ENCODE measurements at regions not wholly inside any gene's neighbourhood (a gene's known extent, or its start where the extent isn't known, plus 50 kb on each side); places are given as distances from the start of the nearest gene placed in this dataset.

DNA sequence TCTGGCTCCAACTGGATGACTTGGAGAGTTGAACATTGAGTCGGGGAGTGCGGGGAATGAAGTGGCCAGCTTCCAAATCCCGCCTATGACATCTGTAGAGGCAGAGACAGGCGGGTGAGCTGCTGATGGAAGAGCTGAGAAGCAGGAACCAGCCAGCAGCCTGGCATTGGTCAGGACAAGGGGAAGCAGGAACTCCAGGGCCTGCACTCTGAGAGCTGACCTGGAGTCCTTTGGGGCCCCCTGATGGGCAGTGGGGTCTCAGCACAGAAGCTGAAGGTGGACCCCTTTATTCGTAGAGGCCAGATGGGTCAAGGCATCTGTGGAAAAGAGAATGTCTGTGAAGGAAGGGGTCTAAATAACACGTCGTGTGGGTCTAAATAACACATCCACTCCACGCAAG lies 57.0 kb downstream of the SEC61G start:
- Mint-ChIP-seq H3K27ac (no peak overlapping the region), H3K36me3 (ENCODE audit: low read depth) (no peaks in the 10 kb centered on the region), H3K27me3 (peaks cover 1% of the 10 kb centered on the region), H3K9me3 (peaks cover 6% of the 10 kb centered on the region), H3K4me3 (no peak overlapping the region), H3K4me1 (no peaks in the 10 kb centered on the region)
- DNase-seq (no peak), ATAC-seq (no peak)

DNA sequence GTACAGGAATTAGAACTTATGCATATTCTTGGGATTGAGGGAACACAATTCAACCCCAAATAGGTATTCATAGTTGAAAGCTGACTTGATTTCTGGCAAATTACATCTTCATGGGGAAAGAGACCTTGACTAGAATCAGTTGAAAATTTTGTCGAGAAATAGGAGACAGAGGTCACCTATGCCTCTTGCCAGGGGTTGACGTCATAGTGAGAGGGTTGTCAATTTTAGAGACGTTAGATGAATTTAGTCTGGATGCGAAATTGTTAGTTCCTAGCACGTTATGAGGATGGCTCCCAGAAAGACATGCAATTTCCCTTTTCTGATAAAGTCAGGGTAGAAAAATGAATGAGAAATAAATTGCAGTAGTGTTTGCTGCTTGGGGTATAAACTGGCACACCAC lies 59.3 kb downstream of the SEC61G start:
- Mint-ChIP-seq H3K4me1 (no peaks in the 10 kb centered on the region), H3K9me3 (no peaks in the 10 kb centered on the region), H3K27ac (no peak overlapping the region), H3K36me3 (ENCODE audit: low read depth) (no peaks in the 10 kb centered on the region), H3K4me3 (no peak overlapping the region), H3K27me3 (no peaks in the 10 kb centered on the region)
- DNase-seq = no peak
- ATAC-seq = no peak

DNA sequence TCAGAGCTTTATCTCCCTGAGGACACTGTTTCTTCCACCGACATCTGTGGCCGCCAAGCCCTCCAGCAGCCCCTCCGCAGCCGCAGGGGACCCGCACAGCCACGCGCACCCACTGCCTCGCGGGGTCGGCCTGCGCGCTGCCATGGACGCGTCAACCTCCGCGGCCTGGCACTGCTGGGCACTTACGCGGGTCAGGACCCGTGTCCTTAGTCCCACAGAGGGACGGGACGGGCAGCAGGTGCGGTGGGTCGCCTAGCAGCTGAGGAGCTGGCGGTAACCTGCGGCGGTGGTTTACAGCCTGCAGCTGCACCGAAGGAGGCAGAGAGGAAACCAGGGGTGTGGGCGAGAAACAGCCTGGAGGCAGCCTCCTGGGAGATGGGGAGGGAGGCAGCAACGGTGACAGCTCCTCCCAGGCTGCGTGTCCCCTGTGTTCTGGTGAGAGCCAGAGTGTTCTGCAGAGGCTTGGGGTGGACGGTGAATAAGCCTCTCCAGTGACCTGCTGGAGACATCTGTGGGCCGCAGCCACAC lies 61.3 kb downstream of the SEC61G start:
- ATAC-seq (no peak), DNase-seq (no peak)
- Mint-ChIP-seq H3K4me1 (no peaks in the 10 kb centered on the region), H3K9me3 (no peaks in the 10 kb centered on the region), H3K27me3 (no peaks in the 10 kb centered on the region), H3K27ac (no peak overlapping the region), H3K4me3 (no peak overlapping the region), H3K36me3 (ENCODE audit: low read depth) (no peaks in the 10 kb centered on the region)

DNA sequence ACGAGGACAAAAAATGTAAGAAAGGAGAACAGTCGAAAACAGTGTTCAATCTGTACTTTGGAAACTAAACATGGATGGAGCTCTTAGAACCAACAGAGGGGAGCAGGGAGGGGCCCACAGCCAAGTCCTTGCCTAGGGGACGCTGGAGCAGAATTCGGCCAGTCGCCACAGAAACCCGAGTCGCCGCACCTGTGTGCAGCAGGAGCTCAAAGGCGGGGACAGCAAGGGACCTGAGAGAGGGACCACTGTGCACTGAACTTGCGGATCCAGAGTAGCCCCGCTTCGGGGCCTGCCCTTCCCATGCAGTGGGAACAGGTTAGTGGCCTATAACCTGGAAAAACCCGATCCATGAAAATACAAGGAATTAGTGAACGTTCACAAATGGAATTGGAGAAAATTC lies 68.1 kb downstream of the SEC61G start:
- Mint-ChIP-seq H3K36me3 (ENCODE audit: low read depth) (no peaks in the 10 kb centered on the region), H3K27me3 (no peaks in the 10 kb centered on the region), H3K27ac (no peak overlapping the region), H3K4me1 (no peaks in the 10 kb centered on the region), H3K4me3 (no peak overlapping the region), H3K9me3 (no peaks in the 10 kb centered on the region)
- ATAC-seq (no peak), DNase-seq (no peak)

DNA sequence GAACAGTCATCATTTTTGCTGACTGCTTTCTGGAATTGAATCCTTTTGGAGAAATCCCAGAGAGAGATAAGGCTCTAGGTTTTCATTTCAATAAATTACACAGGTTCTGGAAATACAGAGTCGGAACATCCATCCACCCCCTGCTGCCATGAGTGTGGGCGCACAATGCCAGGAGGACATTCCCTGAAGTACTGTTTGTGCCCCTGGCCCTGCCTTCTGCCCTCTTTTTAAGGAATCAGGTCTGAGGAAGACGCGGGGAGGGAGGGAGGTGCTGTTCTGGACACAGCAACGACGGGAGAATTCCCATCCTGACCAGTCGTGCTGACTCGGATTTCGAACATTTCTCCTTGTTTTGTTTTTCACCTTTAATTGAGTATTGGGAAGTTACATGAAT lies 69.0 kb downstream of the SEC61G start:
- no peak overlapping the region for H3K27ac Mint-ChIP-seq
- peaks cover under 1% of the 10 kb centered on the region for H3K9me3 Mint-ChIP-seq
- ATAC-seq (no peak), DNase-seq (no peak)
- H3K4me1 Mint-ChIP-seq = no peaks in the 10 kb centered on the region
- no peak overlapping the region for H3K4me3 Mint-ChIP-seq
- H3K36me3 Mint-ChIP-seq (ENCODE audit: low read depth) = no peaks in the 10 kb centered on the region
- no peaks in the 10 kb centered on the region for H3K27me3 Mint-ChIP-seq

DNA sequence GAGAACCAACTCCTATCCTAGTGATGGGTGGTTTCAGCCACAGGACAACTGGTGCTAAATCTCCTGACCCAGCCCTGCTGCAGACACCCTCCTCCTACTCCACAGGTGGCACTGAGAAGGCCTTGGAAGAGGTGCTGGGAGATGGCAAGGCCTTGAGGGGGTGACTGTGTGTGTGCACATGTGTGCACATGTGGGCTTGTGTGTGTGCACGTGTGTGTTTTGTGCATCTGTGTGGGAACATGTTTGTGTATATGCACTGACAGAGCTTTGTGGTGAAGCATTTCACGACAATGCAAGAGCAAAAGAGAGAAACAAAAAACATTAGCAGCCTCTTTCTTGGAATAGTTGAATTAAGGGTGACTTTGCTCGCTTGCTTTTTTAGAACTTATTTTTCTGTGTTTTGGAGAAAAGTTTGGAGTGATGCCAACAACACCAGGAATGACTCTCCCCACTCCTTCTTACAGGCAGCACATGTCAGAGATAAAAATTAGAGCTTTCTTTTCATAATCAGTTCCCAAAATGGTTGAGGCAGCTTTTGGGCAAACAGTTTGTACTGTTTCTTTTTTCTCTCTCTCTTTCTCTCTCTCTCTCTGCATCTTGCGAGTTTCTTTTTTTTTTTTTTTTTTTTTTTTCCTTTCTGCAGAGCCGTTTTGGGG lies 69.5 kb downstream of the SEC61G start:
- no peak for DNase-seq
- no peak for ATAC-seq
- Mint-ChIP-seq H3K9me3 (peaks cover 6% of the 10 kb centered on the region), H3K27me3 (no peaks in the 10 kb centered on the region), H3K36me3 (ENCODE audit: low read depth) (no peaks in the 10 kb centered on the region), H3K4me3 (no peak overlapping the region), H3K4me1 (no peaks in the 10 kb centered on the region), H3K27ac (no peak overlapping the region)

DNA sequence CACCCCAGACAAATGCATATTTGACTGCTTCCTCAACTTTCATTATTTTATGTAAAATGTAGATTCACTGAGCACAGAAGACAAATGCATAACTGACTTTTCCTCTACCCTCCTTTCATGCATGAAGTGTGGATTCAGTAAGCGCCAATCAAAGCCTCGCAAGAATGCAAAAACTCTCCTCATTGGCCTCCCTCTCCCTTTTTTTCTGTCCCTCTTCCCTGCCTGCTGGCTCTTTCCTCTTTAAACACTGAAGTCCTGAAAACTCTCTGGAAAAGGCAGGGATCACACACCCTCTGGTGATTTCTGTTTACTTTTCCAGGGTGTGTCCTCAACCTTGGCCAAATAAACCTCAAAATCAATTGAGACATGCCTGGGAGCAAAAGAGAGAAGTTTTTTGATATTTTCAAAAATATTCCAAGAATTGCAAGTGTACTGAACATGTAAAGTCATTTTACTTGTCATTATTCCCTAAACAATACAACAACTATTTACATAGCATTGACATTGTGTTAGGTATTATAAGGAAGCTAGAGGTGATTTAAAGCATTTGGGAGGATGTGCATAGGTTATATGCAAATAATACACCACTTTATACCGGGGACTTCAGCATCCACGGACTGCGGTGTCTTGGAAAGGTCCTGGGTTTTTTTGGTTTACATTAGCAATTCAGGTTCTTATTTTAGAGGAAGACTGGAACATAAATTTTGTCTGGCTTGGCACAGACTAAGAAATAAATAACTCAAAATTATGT lies 71.4 kb downstream of the SEC61G start:
- no peak for DNase-seq
- no peaks in the 10 kb centered on the region for H3K36me3 Mint-ChIP-seq (ENCODE audit: low read depth)
- no peaks in the 10 kb centered on the region for H3K4me1 Mint-ChIP-seq
- no peak overlapping the region for H3K27ac Mint-ChIP-seq
- ATAC-seq = no peak
- H3K9me3 Mint-ChIP-seq = peaks cover 8% of the 10 kb centered on the region
- no peak overlapping the region for H3K4me3 Mint-ChIP-seq
- H3K27me3 Mint-ChIP-seq = no peaks in the 10 kb centered on the region

DNA sequence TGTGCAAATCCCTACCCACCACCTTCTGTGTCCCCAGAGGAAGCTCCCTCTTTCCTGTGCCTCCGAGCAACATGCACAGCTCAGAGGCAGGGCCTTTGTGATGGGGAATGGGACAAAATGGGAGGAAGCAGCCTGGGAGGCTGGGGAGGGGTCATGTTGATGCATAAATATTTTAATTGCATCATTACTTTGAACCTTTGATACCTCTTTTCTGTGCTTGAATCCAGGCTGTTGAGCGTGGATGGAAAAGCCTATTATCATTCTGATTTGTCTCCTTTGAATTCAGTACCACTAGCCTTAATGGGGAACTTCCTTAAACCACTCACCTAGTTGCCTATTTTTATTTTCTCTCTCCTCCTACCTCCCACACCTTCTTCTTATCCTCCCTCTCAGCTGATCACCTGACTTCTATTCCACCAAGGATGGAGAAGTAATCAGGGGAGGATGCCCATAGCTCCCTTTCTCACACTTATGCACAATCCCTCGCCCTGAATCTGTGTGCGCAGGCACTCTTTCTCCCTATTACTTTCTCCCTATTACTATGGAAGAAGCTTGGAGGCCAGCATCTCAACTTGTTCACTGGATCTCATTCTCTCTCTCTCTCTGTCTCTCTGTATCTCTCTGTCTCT lies 78.5 kb downstream of the SEC61G start:
- no peak for ATAC-seq
- DNase-seq = no peak
- Mint-ChIP-seq H3K4me1 (no peaks in the 10 kb centered on the region), H3K4me3 (no peak overlapping the region), H3K27me3 (peaks cover 2% of the 10 kb centered on the region), H3K9me3 (peaks cover 12% of the 10 kb centered on the region), H3K27ac (no peak overlapping the region), H3K36me3 (ENCODE audit: low read depth) (no peaks in the 10 kb centered on the region)

DNA sequence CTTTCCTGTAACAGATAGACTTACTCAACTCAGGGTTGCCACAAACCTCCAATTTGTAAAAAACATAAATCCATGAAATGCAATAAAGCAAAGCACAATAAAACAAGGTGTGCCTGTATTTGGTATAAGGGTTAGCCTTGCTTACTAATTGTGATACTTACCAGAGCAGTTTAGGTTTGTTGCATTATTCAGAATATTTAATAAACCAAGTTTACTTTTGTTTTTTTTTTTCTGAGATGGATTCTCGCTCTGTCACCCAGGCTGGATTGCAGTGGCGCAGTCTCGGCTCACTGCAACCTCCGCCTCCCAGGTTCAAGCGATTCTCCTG lies 79.6 kb downstream of the SEC61G start:
- DNase-seq (no peak), ATAC-seq (no peak)
- H3K9me3 Mint-ChIP-seq = peaks cover 6% of the 10 kb centered on the region
- H3K4me3 Mint-ChIP-seq = no peak overlapping the region
- peaks cover 2% of the 10 kb centered on the region for H3K27me3 Mint-ChIP-seq
- no peaks in the 10 kb centered on the region for H3K36me3 Mint-ChIP-seq (ENCODE audit: low read depth)
- no peak overlapping the region for H3K27ac Mint-ChIP-seq
- no peaks in the 10 kb centered on the region for H3K4me1 Mint-ChIP-seq

DNA sequence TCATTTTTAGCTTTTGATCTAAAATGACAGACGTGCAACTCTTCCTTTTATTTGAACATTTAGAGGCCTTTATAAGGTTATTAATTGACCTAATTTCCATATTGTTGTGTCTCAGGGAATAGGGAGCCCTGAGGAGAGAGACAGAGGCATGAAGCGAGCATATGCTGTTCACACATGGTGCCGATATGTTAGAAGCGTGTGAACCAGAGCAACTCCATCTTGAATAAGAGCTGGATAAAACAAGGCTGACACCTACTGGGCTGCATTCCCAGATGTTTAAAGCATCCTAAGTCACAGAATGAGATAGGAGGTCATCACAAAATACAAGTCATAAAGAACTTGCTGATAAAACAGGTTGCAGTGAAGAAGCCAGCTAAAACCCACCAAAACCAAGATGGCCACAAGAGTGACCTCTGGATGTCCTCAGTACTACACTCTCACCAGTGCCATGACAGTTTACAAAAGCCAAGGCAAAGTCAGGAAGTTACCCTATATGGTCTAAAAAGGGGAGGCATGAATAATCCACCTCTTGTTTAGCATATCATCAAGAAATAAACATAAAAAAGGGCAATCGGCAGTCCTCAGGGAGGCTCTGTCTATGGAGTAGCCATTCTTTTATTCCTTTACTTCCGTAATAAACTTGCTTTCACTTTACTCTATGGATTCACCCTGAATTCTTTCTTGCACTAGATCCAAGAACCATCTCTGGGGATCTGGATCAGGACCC lies 80.1 kb downstream of the SEC61G start:
- Mint-ChIP-seq H3K27ac (no peak overlapping the region), H3K36me3 (ENCODE audit: low read depth) (no peaks in the 10 kb centered on the region), H3K4me1 (no peaks in the 10 kb centered on the region), H3K4me3 (no peak overlapping the region), H3K27me3 (peaks cover 2% of the 10 kb centered on the region), H3K9me3 (peaks cover 4% of the 10 kb centered on the region)
- no peak for DNase-seq
- no peak for ATAC-seq

DNA sequence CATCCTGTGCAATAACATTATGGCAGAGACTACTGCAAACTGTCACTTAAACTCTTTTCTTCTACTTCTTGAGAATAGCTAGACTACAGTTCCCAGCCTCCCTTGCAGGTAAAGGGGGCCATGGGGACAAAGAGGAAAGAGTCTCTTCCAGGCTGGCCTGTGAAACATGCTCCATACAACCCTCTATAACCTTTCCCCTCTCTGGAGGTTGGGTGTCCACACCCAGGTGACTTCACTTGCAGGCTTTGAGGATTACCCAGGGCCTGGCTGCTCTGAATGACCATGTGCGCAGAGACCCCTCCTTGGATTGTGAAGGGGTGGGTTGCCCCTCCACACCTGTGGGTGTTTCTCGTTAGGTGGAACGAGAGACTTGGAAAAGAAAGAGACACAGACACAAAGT lies 84.1 kb downstream of the SEC61G start:
- DNase-seq = no peak
- Mint-ChIP-seq H3K9me3 (peaks cover 4% of the 10 kb centered on the region), H3K4me1 (no peaks in the 10 kb centered on the region), H3K27me3 (no peaks in the 10 kb centered on the region), H3K36me3 (ENCODE audit: low read depth) (no peaks in the 10 kb centered on the region), H3K27ac (no peak overlapping the region), H3K4me3 (no peak overlapping the region)
- ATAC-seq = no peak

DNA sequence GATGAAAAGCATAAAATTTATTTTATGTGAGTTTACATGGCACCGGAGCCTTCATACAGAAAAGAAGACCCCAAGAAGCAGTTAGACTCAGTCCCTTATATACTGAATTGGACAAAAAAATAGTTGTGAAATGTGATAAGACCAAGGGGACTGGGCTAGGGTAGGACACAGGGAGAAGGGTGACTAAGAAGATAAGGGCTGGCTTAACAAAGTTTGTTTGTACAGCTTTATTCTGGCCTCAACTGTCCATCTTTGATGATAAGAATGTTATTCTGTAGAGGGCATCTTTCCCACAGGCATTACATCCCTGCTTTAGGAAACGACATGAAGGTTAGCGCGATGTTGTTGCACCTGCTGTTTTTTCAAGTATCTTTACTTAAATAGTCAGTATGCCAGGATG lies 86.5 kb downstream of the SEC61G start:
- Mint-ChIP-seq H3K27me3 (no peaks in the 10 kb centered on the region), H3K9me3 (no peaks in the 10 kb centered on the region), H3K27ac (no peak overlapping the region), H3K4me3 (no peak overlapping the region), H3K36me3 (ENCODE audit: low read depth) (no peaks in the 10 kb centered on the region), H3K4me1 (no peaks in the 10 kb centered on the region)
- ATAC-seq = no peak
- DNase-seq = no peak

DNA sequence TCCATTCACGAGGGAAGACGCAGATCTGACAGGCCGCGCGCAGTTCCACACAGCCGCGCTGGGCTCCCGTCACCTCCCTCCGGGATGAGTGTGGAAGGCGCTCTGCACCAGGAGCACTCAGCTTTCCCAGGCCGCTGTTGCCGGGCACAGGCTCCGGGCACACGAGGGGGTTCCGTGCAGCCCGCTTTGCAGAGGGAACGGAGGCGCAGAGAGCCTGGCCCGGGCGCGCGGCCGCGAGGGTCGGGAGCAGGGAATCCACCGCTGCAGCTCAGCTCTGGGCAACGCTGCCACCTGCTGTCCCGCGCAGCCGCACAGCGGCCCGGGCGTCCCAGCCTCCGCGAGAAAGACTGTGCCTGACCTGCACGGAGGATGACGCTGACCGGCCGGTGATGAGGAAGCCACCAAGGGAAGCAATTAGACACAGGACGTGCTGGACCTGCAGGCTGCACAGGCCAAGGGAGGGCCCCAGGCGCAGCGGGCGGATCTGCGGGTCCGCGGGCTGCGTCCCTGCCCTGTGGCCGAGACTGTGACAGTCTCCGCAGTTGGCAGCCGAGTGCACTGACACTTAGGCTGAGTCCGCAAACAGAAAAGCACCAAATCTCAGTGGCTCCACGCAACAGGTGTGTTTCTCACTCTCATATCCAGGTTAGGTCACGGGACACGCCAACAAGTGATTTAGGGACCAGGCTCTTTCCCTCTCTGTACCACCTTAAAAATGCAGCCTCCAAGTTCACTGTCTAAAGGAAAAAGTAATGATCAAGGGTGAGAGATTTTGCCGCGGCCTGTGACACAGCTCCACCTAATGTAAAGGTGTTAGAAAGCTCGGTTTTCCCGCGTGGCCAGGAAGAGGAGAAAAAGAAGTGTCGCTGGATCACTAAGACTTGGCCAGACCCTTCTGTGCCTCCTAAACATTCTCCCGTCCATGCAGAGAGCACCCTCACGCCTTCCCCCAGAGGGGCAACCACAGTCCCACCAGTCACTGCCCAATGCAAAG lies 94.5 kb downstream of the SEC61G start:
- peaks cover 26% of the 10 kb centered on the region for H3K27me3 Mint-ChIP-seq
- no peak overlapping the region for H3K4me3 Mint-ChIP-seq
- DNase-seq (peak; percentile 21), ATAC-seq (peak; percentile 74)
- peaks cover 9% of the 10 kb centered on the region for H3K4me1 Mint-ChIP-seq
- H3K36me3 Mint-ChIP-seq (ENCODE audit: low read depth) = no peaks in the 10 kb centered on the region
- no peak overlapping the region for H3K27ac Mint-ChIP-seq
- H3K9me3 Mint-ChIP-seq = peaks cover 3% of the 10 kb centered on the region

Data from activated naive CD8-positive, alpha-beta T cell treated with anti-CD3 and anti-CD28 coated beads, Interleukin-2, amount 50 U/mL, for 24 hours (primary cell).